DND-41 (cell line): ENCODE measurements at regions not wholly inside any gene's neighbourhood (a gene's known extent, or its start where the extent isn't known, plus 50 kb on each side); places are given as distances from the start of the nearest gene placed in this dataset.

Experiments
- ATAC-seq: fragments of 200-7000 bp; cut with Tn5 transposase; 3 replicates; pipeline ENCODE4 v1.9.1; 2021; ENCODE audit warnings: low read depth; ENCODE audit not compliant: insufficient read depth
- DNase-seq: peaks from one replicate; pipeline ENCODE4 v3.0.0-alpha.2; 2020
- H2AFZ ChIP-seq: 2 replicates; pipeline ENCODE4 v1.6.0; 2012; ENCODE audit warnings: low read depth, low read length
- H3K27ac ChIP-seq: 2 replicates; pipeline ENCODE4 v1.5.1; 2012; ENCODE audit warnings: low read length, inconsistent platforms
- H3K27me3 ChIP-seq: fragments of 200-600 bp; sonication (generic); 2 replicates; pipeline ENCODE4 v1.6.0; 2012; ENCODE audit warnings: low read length, mild to moderate bottlenecking, inconsistent platforms; ENCODE audit not compliant: insufficient read depth, poor library complexity
- H3K36me3 ChIP-seq: 2 replicates; pipeline ENCODE4 v1.5.1; 2012; ENCODE audit warnings: low read length, inconsistent platforms; ENCODE audit not compliant: insufficient read depth
- H3K4me1 ChIP-seq: 2 replicates; pipeline ENCODE4 v1.5.1; 2012; ENCODE audit warnings: mild to moderate bottlenecking, low read length; ENCODE audit not compliant: insufficient read depth
- H3K4me2 ChIP-seq: 2 replicates; pipeline ENCODE4 v1.6.0; 2012; ENCODE audit warnings: mild to moderate bottlenecking, moderate library complexity, low read length, inconsistent platforms; ENCODE audit not compliant: insufficient read depth
- H3K4me3 ChIP-seq, 2 experiments: fragments of 200-600 bp in 1 of 2; shearing (Covaris generic) in 1 of 2; 2 replicates each; pipeline ENCODE4 v1.5.1; 2012 to 2016; ENCODE audit warnings: inconsistent platforms in 2 of 2, low read length in 2 of 2, mild to moderate bottlenecking in 2 of 2, low read depth in 1 of 2, moderate library complexity in 1 of 2
- H3K79me2 ChIP-seq: 2 replicates; pipeline ENCODE4 v1.6.0; 2012; ENCODE audit warnings: low read length, inconsistent platforms; ENCODE audit not compliant: insufficient read depth
- H3K9ac ChIP-seq: 2 replicates; pipeline ENCODE4 v1.6.0; 2012; ENCODE audit warnings: low read depth, mild to moderate bottlenecking, inconsistent platforms, low read length, moderate library complexity
- H3K9me3 ChIP-seq: 2 replicates; pipeline ENCODE4 v1.5.1; 2012; ENCODE audit warnings: low read length, moderate library complexity, mild to moderate bottlenecking, inconsistent platforms; ENCODE audit not compliant: insufficient read depth, severe bottlenecking
- H4K20me1 ChIP-seq: 2 replicates; pipeline ENCODE4 v1.6.0; 2012; ENCODE audit warnings: low read length; ENCODE audit not compliant: insufficient read depth
- CTCF ChIP-seq: IDR thresholded peaks from 2 replicates; pipeline ENCODE4 v1.5.1; 2012; ENCODE audit warnings: borderline replicate concordance, low read length, moderate library complexity, mild to moderate bottlenecking; ENCODE audit not compliant: poor library complexity, severe bottlenecking; ENCODE audit errors: extremely low read depth
- EZH2 ChIP-seq: IDR thresholded peaks from 3 replicates; pipeline ENCODE4 v1.6.1; 2012; ENCODE audit warnings: borderline replicate concordance, low read depth, mild to moderate bottlenecking, moderate library complexity, low read length, inconsistent platforms; ENCODE audit not compliant: severe bottlenecking

GRCh38 chr6:141131616-141132015 is 1001.1 kb upstream of the GJE1 start:
- ATAC-seq (no peak), DNase-seq (no peak)
- Histone ChIP-seq H4K20me1 (no peaks in the 10 kb centered on the region), H3K4me3 (no peak overlapping the region), H2AFZ (no peak overlapping the region), H3K4me1 (no peaks in the 10 kb centered on the region), H3K9me3 (no peaks in the 10 kb centered on the region), H3K36me3 (no peaks in the 10 kb centered on the region), H3K9ac (no peak overlapping the region), H3K27ac (no peak overlapping the region), H3K27me3 (no peaks in the 10 kb centered on the region), H3K4me2 (no peak overlapping the region), H3K79me2 (no peaks in the 10 kb centered on the region)
- TF ChIP-seq CTCF (no peak), EZH2 (no peak)

GRCh38 chr6:141123497-141123896 is 1009.2 kb upstream of the GJE1 start:
- Histone ChIP-seq H3K36me3 (no peaks in the 10 kb centered on the region), H3K27ac (no peak overlapping the region), H3K9me3 (no peaks in the 10 kb centered on the region), H3K4me1 (no peaks in the 10 kb centered on the region), H2AFZ (no peak overlapping the region), H3K79me2 (no peaks in the 10 kb centered on the region), H4K20me1 (no peaks in the 10 kb centered on the region), H3K4me2 (no peak overlapping the region), H3K4me3 (no peak overlapping the region), H3K27me3 (no peaks in the 10 kb centered on the region), H3K9ac (no peak overlapping the region)
- ATAC-seq (no peak), DNase-seq (no peak)
- TF ChIP-seq CTCF (no peak), EZH2 (no peak)

GRCh38 chr6:141123049-141123448 is 1009.7 kb upstream of the GJE1 start:
- H3K79me2 ChIP-seq = no peaks in the 10 kb centered on the region
- H3K36me3 ChIP-seq = no peaks in the 10 kb centered on the region
- H3K9me3 ChIP-seq = no peaks in the 10 kb centered on the region
- no peak overlapping the region for H2AFZ ChIP-seq
- H3K9ac ChIP-seq = no peak overlapping the region
- H3K4me3 ChIP-seq = no peak overlapping the region
- no peak overlapping the region for H3K27ac ChIP-seq
- ATAC-seq = no peak
- no peaks in the 10 kb centered on the region for H4K20me1 ChIP-seq
- no peaks in the 10 kb centered on the region for H3K4me1 ChIP-seq
- TF ChIP-seq EZH2 (no peak), CTCF (no peak)
- no peaks in the 10 kb centered on the region for H3K27me3 ChIP-seq
- DNase-seq = no peak
- no peak overlapping the region for H3K4me2 ChIP-seq

- no peak overlapping the region for H3K9ac ChIP-seq
- ATAC-seq (no peak), DNase-seq (no peak)
- H3K9me3 ChIP-seq = no peaks in the 10 kb centered on the region
- H3K4me2 ChIP-seq = no peak overlapping the region
- H3K4me3 ChIP-seq = no peak overlapping the region
- TF ChIP-seq CTCF = no peak
- no peak for TF ChIP-seq EZH2
- H3K27ac ChIP-seq = no peak overlapping the region
- no peaks in the 10 kb centered on the region for H3K4me1 ChIP-seq
- no peak overlapping the region for H2AFZ ChIP-seq
- H4K20me1 ChIP-seq = no peaks in the 10 kb centered on the region
- no peaks in the 10 kb centered on the region for H3K36me3 ChIP-seq
- H3K79me2 ChIP-seq = no peaks in the 10 kb centered on the region
- no peaks in the 10 kb centered on the region for H3K27me3 ChIP-seq
Measured at GRCh38 chr6:141118991-141119390, 1013.7 kb upstream of the GJE1 start.
